A549 (cell line): ENCODE measurements at regions not wholly inside any gene's neighbourhood (a gene's known extent, or its start where the extent isn't known, plus 50 kb on each side); places are given as distances from the start of the nearest gene placed in this dataset.
A peak's percentile ranks its signal among the peaks of the same experiment; 100 is the strongest.

ENCODE experiments used
- ATAC-seq, 2 experiments: fragments of 200-7000 bp in 1 of 2; fragments of >200 bp in 1 of 2; cut with Nextera tagmentation in 1 of 2; cut with Tn5 transposase in 1 of 2; 3 replicates each; pipeline versions ENCODE4 v1.8.0 to v1.9.1; 2018 to 2020; ENCODE audit warnings: mild to moderate bottlenecking in 1 of 2, moderate library complexity in 1 of 2
- CTCF ChIA-PET: fragments of 300-600 bp; sonication (Branson Sonifier 250); formaldehyde crosslinking; extraction: SDS; loops from one replicate; lab custom pipeline; 2021; ENCODE audit warnings: antibody characterized with exemption, inconsistent platforms; lab: Yijun Ruan, JAX
- POLR2A ChIA-PET: fragments of 350-600 bp; formaldehyde crosslinking; extraction: SDS; loops from one replicate; lab custom pipeline; 2021; ENCODE audit warnings: antibody characterized with exemption, inconsistent platforms; lab: Yijun Ruan, JAX
- DNase-seq, 2 experiments: peaks; one replicate each; pipeline versions ENCODE4 v3.0.0 to v3.0.0-alpha.2; 2011 to 2016; ENCODE audit warnings: low read depth in 1 of 2, low spot score in 1 of 2
- FAIRE-seq: peaks from 2 replicates; lab custom pipeline; 2011; peaks lifted over from hg19 to GRCh38; lab: Jason Lieb, UNC
- H3K27ac ChIP-seq, 2 experiments: fragments of >200 bp; sonication (Bioruptor Twin); formaldehyde crosslinking; 3 replicates each; pipeline ENCODE4 v1.5.1; 2016 to 2017
- H3K4me1 ChIP-seq: fragments of >200 bp; sonication (Bioruptor Twin); formaldehyde crosslinking; 3 replicates; pipeline ENCODE4 v1.6.1; 2016
- H3K4me2 ChIP-seq: fragments of >200 bp; sonication (Bioruptor Twin); formaldehyde crosslinking; 3 replicates; pipeline ENCODE4 v1.6.1; 2016
- H3K4me3 ChIP-seq: fragments of >200 bp; sonication (Bioruptor Twin); formaldehyde crosslinking; 3 replicates; pipeline ENCODE4 v1.5.1; 2016
- H3K9me3 ChIP-seq: fragments of >200 bp; sonication (Bioruptor Twin); formaldehyde crosslinking; 3 replicates; pipeline ENCODE4 v1.6.1; 2016
- BHLHE40 ChIP-seq: IDR thresholded peaks from 2 replicates; pipeline ENCODE4 v1.6.1; 2012; ENCODE audit warnings: low read depth, low read length, inconsistent platforms
- CEBPB ChIP-seq, 2 experiments: fragments of >200 bp in 1 of 2; sonication (Bioruptor Twin) in 1 of 2; formaldehyde crosslinking in 1 of 2; IDR thresholded peaks; 2 replicates each; pipeline ENCODE4 v1.6.1; 2012 to 2016
- CHD2 ChIP-seq: fragments of 150-350 bp; IDR thresholded peaks from 2 replicates; pipeline ENCODE4 v1.6.1; 2014; ENCODE audit warnings: low read length; ENCODE audit not compliant: partially characterized antibody
- EHF ChIP-seq: fragments of 250-450 bp; sonication (Bioruptor Pico); IDR thresholded peaks from 2 replicates; pipeline ENCODE4 v1.5.0; 2020; ENCODE audit warnings: mild to moderate bottlenecking
- ESRRA ChIP-seq: fragments of 150-350 bp; IDR thresholded peaks from 2 replicates; pipeline ENCODE4 v1.6.1; 2014; ENCODE audit warnings: mild to moderate bottlenecking, low read length, borderline replicate concordance
- FOSL2 ChIP-seq, 2 experiments: fragments of 450-650 bp in 1 of 2; fragments of >200 bp in 1 of 2; sonication (Bioruptor Twin) in 1 of 2; formaldehyde crosslinking; IDR thresholded peaks; 2 replicates each; pipeline versions ENCODE4 v1.5.0 to v1.6.1; 2016 to 2020; ENCODE audit warnings: mild to moderate bottlenecking in 1 of 2, moderate library complexity in 1 of 2
- HOXA7 ChIP-seq: fragments of 250-450 bp; sonication (Bioruptor Pico); IDR thresholded peaks from 2 replicates; pipeline ENCODE4 v1.5.0; 2020; ENCODE audit warnings: mild to moderate bottlenecking, moderate library complexity
- HOXB13 ChIP-seq: fragments of 250-450 bp; sonication (Bioruptor Pico); IDR thresholded peaks from 2 replicates; pipeline ENCODE4 v1.5.0; 2020; ENCODE audit warnings: low read depth, mild to moderate bottlenecking, moderate library complexity
- MAFK ChIP-seq: fragments of 450-650 bp; IDR thresholded peaks from 2 replicates; pipeline ENCODE4 v1.6.1; 2014; ENCODE audit not compliant: partially characterized antibody
- NFE2L2 ChIP-seq: fragments of 150-350 bp; conservative IDR thresholded peaks from 2 replicates; pipeline ENCODE4 v1.6.1; 2014; ENCODE audit warnings: low read length
- PBX3 ChIP-seq: IDR thresholded peaks from 2 replicates; pipeline ENCODE4 v1.6.1; 2012
- POLR2AphosphoS2 ChIP-seq: conservative IDR thresholded peaks from 2 replicates; pipeline ENCODE4 v1.6.1; 2012; ENCODE audit warnings: low read length, improper control_type of control experiment, inconsistent platforms
- REST ChIP-seq: fragments of 200-600 bp; sonication (generic); IDR thresholded peaks from 2 replicates; pipeline ENCODE4 v1.6.1; 2016; ENCODE audit warnings: antibody characterized with exemption, mild to moderate bottlenecking, moderate library complexity
- SREBF2 ChIP-seq: fragments of 450-650 bp; IDR thresholded peaks from 2 replicates; pipeline ENCODE4 v1.6.1; 2014; ENCODE audit warnings: mild to moderate bottlenecking, moderate library complexity
- ZFP36 ChIP-seq: fragments of 450-650 bp; IDR thresholded peaks from 2 replicates; pipeline ENCODE4 v1.6.1; 2014; ENCODE audit warnings: borderline replicate concordance; ENCODE audit not compliant: partially characterized antibody
- ZNF302 ChIP-seq: fragments of 250-450 bp; sonication (Bioruptor Pico); IDR thresholded peaks from 2 replicates; pipeline ENCODE4 v1.9.0; 2021; ENCODE audit warnings: inconsistent platforms, mild to moderate bottlenecking, moderate library complexity
- ZSCAN20 ChIP-seq: fragments of 250-450 bp; sonication (Bioruptor Pico); IDR thresholded peaks from 2 replicates; pipeline ENCODE4 v1.8.0; 2022; ENCODE audit warnings: mild to moderate bottlenecking, moderate library complexity
- WGBS: methylation state at CpG from one replicate; pipeline ENCODE4 v1.1.6; 2017; ENCODE audit errors: missing lambda C conversion rate; 5-methylcytosine and 5-hydroxymethylcytosine counted together
- TF ChIP-seq, protein P1 (sequence below): fragments of 150-350 bp; IDR thresholded peaks from 2 replicates; pipeline ENCODE4 v1.6.1; 2014; ENCODE audit warnings: low read depth, mild to moderate bottlenecking, low read length
- TF ChIP-seq, protein P2 (sequence below): IDR thresholded peaks from 2 replicates; pipeline ENCODE4 v1.6.1; 2012; ENCODE audit warnings: low read depth, borderline replicate concordance
- TF ChIP-seq, protein P3 (sequence below): fragments of 250-450 bp; sonication (Bioruptor Pico); IDR thresholded peaks from 2 replicates; pipeline ENCODE4 v1.5.0; 2020; ENCODE audit warnings: low read depth, mild to moderate bottlenecking, moderate library complexity

DNA sequence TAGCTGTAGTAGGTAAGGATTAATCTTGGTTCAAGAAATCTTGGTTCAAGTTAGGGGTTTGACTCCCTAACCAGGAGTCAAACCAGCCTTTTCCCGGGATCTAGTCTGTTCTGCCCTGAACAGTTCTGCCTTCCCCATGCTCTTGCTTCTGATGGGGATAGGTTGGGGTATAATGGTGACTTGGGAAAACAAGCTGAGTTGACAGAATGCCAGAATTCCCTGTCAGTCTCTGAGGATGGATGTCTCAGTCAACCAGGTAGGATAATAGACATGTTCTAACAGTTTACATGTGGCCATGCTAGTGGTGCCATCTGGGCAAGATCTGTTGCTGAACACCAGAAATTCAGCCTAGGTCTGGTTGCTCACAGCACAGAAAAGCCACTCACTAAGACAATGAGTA, 51.4 kb downstream of the RAB40AL start:
- no peak for FAIRE-seq
- TF ChIP-seq CHD2 (no peak), MAFK (peak; percentile 51)
- Histone ChIP-seq H3K9me3 (no peaks in the 10 kb centered on the region), H3K27ac (no peak overlapping the region), H3K4me2 (no peak overlapping the region), H3K4me1 (no peaks in the 10 kb centered on the region), H3K4me3 (no peak overlapping the region)
- no CpG with 5 or more reads among the region's 1 CpG for WGBS
- no peak for ATAC-seq
- DNase-seq = no peak
- POLR2A ChIA-PET = no interaction called here
- CTCF ChIA-PET = no interaction called here

DNA sequence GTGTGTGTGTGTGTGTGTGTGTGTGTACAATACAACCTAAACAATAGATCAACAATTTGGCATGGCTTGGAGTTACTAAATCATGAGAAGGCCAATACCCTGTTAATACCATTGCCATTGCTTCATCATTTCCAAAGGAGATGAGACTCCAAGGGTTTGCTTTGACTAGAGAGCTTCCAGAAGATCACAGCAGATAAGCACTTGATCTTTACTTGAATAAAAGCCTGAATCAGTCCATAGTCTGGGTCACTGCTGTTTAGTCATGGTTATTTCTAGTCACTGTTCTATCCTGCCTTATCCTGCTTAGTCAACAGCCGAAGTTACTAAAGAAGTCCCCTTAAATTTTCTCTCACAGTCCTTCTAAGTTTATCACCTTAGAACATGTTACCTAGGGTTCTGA, 58.2 kb downstream of the RAB40AL start:
- TF ChIP-seq, protein P1, sequence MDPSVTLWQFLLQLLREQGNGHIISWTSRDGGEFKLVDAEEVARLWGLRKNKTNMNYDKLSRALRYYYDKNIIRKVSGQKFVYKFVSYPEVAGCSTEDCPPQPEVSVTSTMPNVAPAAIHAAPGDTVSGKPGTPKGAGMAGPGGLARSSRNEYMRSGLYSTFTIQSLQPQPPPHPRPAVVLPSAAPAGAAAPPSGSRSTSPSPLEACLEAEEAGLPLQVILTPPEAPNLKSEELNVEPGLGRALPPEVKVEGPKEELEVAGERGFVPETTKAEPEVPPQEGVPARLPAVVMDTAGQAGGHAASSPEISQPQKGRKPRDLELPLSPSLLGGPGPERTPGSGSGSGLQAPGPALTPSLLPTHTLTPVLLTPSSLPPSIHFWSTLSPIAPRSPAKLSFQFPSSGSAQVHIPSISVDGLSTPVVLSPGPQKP = no peak
- TF ChIP-seq ESRRA = no peak
- TF ChIP-seq SREBF2 = no peak
- TF ChIP-seq REST = no peak
- no peak for TF ChIP-seq CEBPB (IDR thresholded peaks at IDR 0.05)
- no peak for TF ChIP-seq PBX3
- TF ChIP-seq EHF = no peak
- TF ChIP-seq ZNF302 (CRISPR knock-in tag) = no peak
- no peak for TF ChIP-seq NFE2L2
- no peak for TF ChIP-seq POLR2AphosphoS2
- no peak for TF ChIP-seq HOXB13
- TF ChIP-seq HOXA7 (CRISPR knock-in tag) = no peak
- TF ChIP-seq, protein P2, sequence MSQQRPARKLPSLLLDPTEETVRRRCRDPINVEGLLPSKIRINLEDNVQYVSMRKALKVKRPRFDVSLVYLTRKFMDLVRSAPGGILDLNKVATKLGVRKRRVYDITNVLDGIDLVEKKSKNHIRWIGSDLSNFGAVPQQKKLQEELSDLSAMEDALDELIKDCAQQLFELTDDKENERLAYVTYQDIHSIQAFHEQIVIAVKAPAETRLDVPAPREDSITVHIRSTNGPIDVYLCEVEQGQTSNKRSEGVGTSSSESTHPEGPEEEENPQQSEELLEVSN = no peak
- no peak for TF ChIP-seq ZSCAN20 (CRISPR knock-in tag)
- no peak for TF ChIP-seq FOSL2 (IDR thresholded peaks at IDR 0.05)
- no peak for TF ChIP-seq FOSL2 (CRISPR knock-in tag; IDR thresholded peaks at IDR 0.05)
- no peak for TF ChIP-seq ZFP36
- TF ChIP-seq, protein P3, sequence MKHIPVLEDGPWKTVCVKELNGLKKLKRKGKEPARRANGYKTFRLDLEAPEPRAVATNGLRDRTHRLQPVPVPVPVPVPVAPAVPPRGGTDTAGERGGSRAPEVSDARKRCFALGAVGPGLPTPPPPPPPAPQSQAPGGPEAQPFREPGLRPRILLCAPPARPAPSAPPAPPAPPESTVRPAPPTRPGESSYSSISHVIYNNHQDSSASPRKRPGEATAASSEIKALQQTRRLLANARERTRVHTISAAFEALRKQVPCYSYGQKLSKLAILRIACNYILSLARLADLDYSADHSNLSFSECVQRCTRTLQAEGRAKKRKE (CRISPR knock-in tag) = no peak
- TF ChIP-seq BHLHE40 = no peak
- TF ChIP-seq, all 56 proteins: peak for 0
- Histone ChIP-seq H3K27ac (no peak overlapping the region), H3K4me2 (no peak overlapping the region), H3K9me3 (no peaks in the 10 kb centered on the region), H3K4me3 (no peak overlapping the region), H3K4me1 (no peaks in the 10 kb centered on the region)
- WGBS = 24% methylated on average over 1 of the region's 1 CpG
- ATAC-seq = no peak
- ChIA-PET CTCF (no interaction called here), POLR2A (no interaction called here)
- no peak for DNase-seq
- peak; percentile 28 for FAIRE-seq
